ENCODE measurements at regions not wholly inside any gene's neighbourhood (a gene's known extent, or its start where the extent isn't known, plus 50 kb on each side); places are given as distances from the start of the nearest gene placed in this dataset.

DNA sequence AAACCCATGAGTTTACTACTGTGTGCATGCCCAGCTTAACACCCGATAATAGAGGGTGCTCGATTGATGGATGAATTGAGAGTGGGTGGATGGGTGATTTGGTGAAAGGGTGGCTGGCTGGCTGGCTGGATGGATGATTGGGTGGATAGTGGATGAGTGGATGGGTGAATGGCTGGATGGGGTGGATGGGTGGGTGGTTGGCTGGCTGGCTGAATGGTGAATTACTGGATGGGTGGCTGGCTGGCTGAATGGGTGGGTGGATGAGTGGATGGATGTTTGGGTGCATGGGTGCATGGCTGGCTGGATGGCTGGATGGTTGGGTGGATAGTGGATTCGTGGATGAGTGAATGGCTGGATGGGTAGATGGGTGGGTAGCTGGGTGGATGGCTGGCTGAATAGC lies 201.1 kb downstream of the IRX1 start:
- no peak overlapping the region for H3K4me3 Mint-ChIP-seq
- H3K9me3 Mint-ChIP-seq: peaks cover 5 to 21% (median 11%) of the 10 kb centered on the region in 5 donors
- ChIA-PET POLR2A (no interaction called here), CTCF (no interaction called here)
- no peaks in the 10 kb centered on the region for H3K27me3 Mint-ChIP-seq
- no peaks in the 10 kb centered on the region for H3K4me1 Mint-ChIP-seq
- no peak overlapping the region for H3K27ac Mint-ChIP-seq
- Histone ChIP-seq H3K4me1 (ENCODE audit: insufficient read depth, low read length) (no peaks in the 10 kb centered on the region), H3K27me3 (ENCODE audit: insufficient read depth, low read length, poor library complexity, severe bottlenecking) (no peaks in the 10 kb centered on the region), H3K36me3 (ENCODE audit: insufficient read depth, low read length) (no peaks in the 10 kb centered on the region), H3K27ac (ENCODE audit: low read depth, low read length) (no peak overlapping the region), H3K9me3 (ENCODE audit: low read length) (no peaks in the 10 kb centered on the region), H3K4me3 (ENCODE audit: low read length) (no peak overlapping the region)
- no peaks in the 10 kb centered on the region for H3K36me3 Mint-ChIP-seq
- no peak for DNase-seq

DNA sequence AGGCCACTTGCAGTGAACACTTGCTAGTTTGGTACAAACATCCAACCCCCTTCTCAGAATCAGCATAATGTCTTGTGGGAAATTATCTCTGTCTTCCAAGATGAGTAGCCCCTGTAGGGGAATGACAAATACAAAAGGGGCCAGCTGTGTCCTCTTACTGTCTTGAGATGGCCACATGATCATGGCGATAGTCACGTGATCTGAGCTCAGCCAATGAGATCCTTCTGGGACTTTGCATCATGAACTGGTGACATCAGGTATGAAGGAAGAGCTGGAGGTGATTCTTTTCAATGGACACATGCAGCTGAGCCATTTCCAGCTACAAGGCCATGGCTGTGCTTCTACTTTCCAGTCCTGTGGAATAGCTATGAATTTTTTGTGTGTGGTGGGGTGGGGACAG lies 206.3 kb downstream of the IRX1 start:
- Histone ChIP-seq H3K27me3 (ENCODE audit: insufficient read depth, low read length, poor library complexity, severe bottlenecking) (no peaks in the 10 kb centered on the region), H3K36me3 (ENCODE audit: insufficient read depth, low read length) (no peaks in the 10 kb centered on the region), H3K4me1 (ENCODE audit: insufficient read depth, low read length) (no peaks in the 10 kb centered on the region), H3K4me3 (ENCODE audit: low read length) (no peak overlapping the region), H3K27ac (ENCODE audit: low read depth, low read length) (no peak overlapping the region), H3K9me3 (ENCODE audit: low read length) (no peaks in the 10 kb centered on the region)
- CTCF ChIA-PET: no interaction called here
- no peak overlapping the region for H3K27ac Mint-ChIP-seq
- POLR2A ChIA-PET: no interaction called here
- H3K27me3 Mint-ChIP-seq: no peaks in the 10 kb centered on the region
- H3K9me3 Mint-ChIP-seq: peaks cover under 1 to 12% (median 9%) of the 10 kb centered on the region in 5 donors
- H3K4me1 Mint-ChIP-seq: no peaks in the 10 kb centered on the region
- no peak for DNase-seq
- no peak overlapping the region for H3K4me3 Mint-ChIP-seq
- no peaks in the 10 kb centered on the region for H3K36me3 Mint-ChIP-seq

DNA sequence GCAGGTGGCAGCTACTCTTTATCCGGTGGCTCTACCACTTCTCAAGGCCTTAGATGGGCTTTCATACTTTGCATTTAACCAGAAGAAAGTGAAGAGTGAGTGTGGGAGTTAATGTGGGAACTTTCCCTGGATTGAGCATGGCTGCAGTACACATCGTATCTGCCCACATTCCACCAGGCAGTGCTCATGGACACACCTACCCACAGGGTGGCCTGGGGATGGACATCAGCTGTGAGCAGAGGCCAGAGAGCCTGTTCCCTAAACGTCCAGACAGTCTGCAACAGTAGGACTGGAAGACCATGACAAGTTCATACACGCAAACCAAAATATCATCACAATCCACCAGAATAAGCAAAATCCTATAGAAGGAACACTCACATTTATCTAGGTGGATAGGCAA lies 213.8 kb downstream of the IRX1 start:
- H3K27me3 Mint-ChIP-seq: peaks cover 0 to 3% of the 10 kb centered on the region in 2 donors
- H3K4me1 Mint-ChIP-seq: no peaks in the 10 kb centered on the region
- DNase-seq: no peak
- no peak overlapping the region for H3K27ac ChIP-seq (ENCODE audit: low read depth, low read length)
- no peak overlapping the region for H3K27ac Mint-ChIP-seq
- peaks cover 8 to 41% (median 12%) of the 10 kb centered on the region in 5 donors for H3K9me3 Mint-ChIP-seq
- H3K36me3 Mint-ChIP-seq: no peaks in the 10 kb centered on the region
- CTCF ChIA-PET: no interaction called here
- no peak overlapping the region for H3K4me3 Mint-ChIP-seq
- H3K4me3 ChIP-seq (ENCODE audit: low read length): no peak overlapping the region
- no peaks in the 10 kb centered on the region for H3K4me1 ChIP-seq (ENCODE audit: insufficient read depth, low read length)
- H3K36me3 ChIP-seq (ENCODE audit: insufficient read depth, low read length): no peaks in the 10 kb centered on the region
- POLR2A ChIA-PET: no interaction called here
- no peaks in the 10 kb centered on the region for H3K9me3 ChIP-seq (ENCODE audit: low read length)
- H3K27me3 ChIP-seq (ENCODE audit: insufficient read depth, low read length, poor library complexity, severe bottlenecking): no peaks in the 10 kb centered on the region

DNA sequence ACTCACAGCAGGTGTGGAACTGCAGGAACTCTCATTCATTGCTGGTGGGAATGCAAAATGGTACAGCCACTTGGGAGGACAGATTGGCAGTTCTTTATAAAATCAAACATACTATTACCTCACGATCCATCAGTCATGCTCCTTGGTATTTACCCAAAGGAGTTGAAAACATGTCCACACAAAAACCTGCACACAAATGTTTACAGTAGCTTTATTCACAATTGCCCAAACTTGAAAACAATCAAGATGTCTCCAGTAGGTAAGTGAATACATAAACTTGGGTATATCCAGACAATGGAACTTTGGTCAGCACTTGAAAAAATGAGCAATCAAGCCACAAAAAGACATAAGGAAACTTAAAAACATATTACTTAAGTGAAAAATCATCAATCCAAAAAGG lies 215.5 kb downstream of the IRX1 start:
- no peaks in the 10 kb centered on the region for H3K4me1 Mint-ChIP-seq
- POLR2A ChIA-PET: no interaction called here
- Histone ChIP-seq H3K27ac (ENCODE audit: low read depth, low read length) (no peak overlapping the region), H3K27me3 (ENCODE audit: insufficient read depth, low read length, poor library complexity, severe bottlenecking) (no peaks in the 10 kb centered on the region), H3K36me3 (ENCODE audit: insufficient read depth, low read length) (no peaks in the 10 kb centered on the region), H3K9me3 (ENCODE audit: low read length) (no peaks in the 10 kb centered on the region), H3K4me1 (ENCODE audit: insufficient read depth, low read length) (no peaks in the 10 kb centered on the region), H3K4me3 (ENCODE audit: low read length) (no peak overlapping the region)
- H3K27me3 Mint-ChIP-seq: peaks cover 0 to 3% of the 10 kb centered on the region in 2 donors
- CTCF ChIA-PET: no interaction called here
- H3K36me3 Mint-ChIP-seq: no peaks in the 10 kb centered on the region
- no peak overlapping the region for H3K27ac Mint-ChIP-seq
- H3K4me3 Mint-ChIP-seq: no peak overlapping the region
- no peak for DNase-seq
- peaks cover 8 to 41% (median 12%) of the 10 kb centered on the region in 5 donors for H3K9me3 Mint-ChIP-seq

DNA sequence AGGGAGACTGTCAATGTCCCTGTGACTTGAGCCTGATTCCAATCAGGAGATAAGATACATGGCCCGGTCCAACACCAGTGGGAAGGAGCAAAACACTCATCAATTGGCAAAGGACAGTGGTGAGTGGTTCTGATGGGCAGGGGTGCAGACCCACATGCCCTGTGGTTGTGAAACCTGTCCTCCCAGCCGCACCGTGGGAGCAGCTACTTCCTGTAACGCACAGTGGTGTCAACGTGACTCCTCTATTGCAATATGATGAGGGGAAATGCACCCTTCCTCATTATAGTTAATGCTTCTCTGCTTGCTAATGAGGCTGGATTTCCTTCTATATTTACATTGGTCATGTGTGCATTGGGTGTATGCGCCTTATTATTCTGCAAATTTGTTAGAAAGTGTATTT lies 223.0 kb downstream of the IRX1 start:
- DNase-seq: no peak
- Histone ChIP-seq H3K27ac (ENCODE audit: low read depth, low read length) (no peak overlapping the region), H3K4me1 (ENCODE audit: insufficient read depth, low read length) (no peaks in the 10 kb centered on the region), H3K36me3 (ENCODE audit: insufficient read depth, low read length) (no peaks in the 10 kb centered on the region), H3K4me3 (ENCODE audit: low read length) (no peak overlapping the region), H3K27me3 (ENCODE audit: insufficient read depth, low read length, poor library complexity, severe bottlenecking) (no peaks in the 10 kb centered on the region), H3K9me3 (ENCODE audit: low read length) (no peaks in the 10 kb centered on the region)
- Mint-ChIP-seq H3K4me1 (no peaks in the 10 kb centered on the region), H3K9me3 (peaks cover 0 to 21% (median 7%) of the 10 kb centered on the region in 5 donors), H3K27ac (no peak overlapping the region), H3K27me3 (no peaks in the 10 kb centered on the region), H3K36me3 (no peaks in the 10 kb centered on the region), H3K4me3 (no peak overlapping the region)
- ChIA-PET CTCF (no interaction called here), POLR2A (no interaction called here)

DNA sequence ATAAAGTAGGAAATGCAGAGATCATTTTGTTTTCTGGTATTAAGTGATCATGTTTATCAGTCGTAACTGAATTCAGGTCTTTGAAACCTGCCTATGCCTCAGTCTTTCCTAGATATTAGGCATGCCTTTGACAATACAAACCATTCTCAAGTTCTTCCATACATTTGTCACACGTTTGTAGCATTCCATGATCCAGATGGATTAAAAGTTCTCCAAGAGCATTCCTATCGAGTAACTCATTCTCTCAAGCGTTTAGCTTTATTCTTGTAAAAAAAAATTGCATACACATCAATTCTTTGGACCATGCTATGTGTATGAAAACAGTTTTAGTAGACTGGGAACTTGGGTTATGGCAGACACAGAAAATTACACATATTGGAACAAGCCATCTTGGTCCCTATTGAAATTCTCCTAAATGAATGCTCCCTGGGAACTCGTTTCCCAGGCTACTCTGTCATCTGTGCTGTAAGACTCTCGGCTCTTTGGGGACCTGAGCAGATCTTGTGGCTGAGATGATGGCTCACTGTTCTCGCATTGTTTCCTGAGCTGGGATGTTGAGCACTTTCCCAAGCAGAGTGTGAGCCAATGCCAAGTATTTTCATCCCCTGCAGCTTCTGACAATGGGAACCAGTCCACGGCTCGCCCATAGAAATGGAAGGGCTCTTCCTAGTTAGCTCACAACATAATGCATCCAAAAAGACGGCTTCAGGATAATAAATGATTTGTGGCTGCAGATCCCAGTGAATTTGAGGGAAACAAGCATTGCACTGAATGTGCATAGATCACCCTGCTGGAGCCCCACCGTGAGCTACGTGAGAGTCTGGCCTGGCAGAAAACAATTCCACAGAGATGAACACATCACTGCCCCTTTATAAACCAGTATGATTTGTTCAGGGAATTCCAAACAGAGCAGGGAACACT lies 230.2 kb downstream of the IRX1 start:
- H3K4me3 ChIP-seq (ENCODE audit: low read length): no peak overlapping the region
- Mint-ChIP-seq H3K27me3 (no peaks in the 10 kb centered on the region), H3K27ac (no peak overlapping the region), H3K9me3 (peaks cover 0 to 14% (median 3%) of the 10 kb centered on the region in 5 donors), H3K4me1 (no peaks in the 10 kb centered on the region), H3K36me3 (no peaks in the 10 kb centered on the region), H3K4me3 (no peak overlapping the region)
- H3K27ac ChIP-seq (ENCODE audit: low read depth, low read length): no peak overlapping the region
- no peaks in the 10 kb centered on the region for H3K36me3 ChIP-seq (ENCODE audit: insufficient read depth, low read length)
- CTCF ChIA-PET: no interaction called here
- H3K4me1 ChIP-seq (ENCODE audit: insufficient read depth, low read length): no peaks in the 10 kb centered on the region
- no peaks in the 10 kb centered on the region for H3K27me3 ChIP-seq (ENCODE audit: insufficient read depth, low read length, poor library complexity, severe bottlenecking)
- no peaks in the 10 kb centered on the region for H3K9me3 ChIP-seq (ENCODE audit: low read length)
- no peak for DNase-seq
- POLR2A ChIA-PET: no interaction called here

DNA sequence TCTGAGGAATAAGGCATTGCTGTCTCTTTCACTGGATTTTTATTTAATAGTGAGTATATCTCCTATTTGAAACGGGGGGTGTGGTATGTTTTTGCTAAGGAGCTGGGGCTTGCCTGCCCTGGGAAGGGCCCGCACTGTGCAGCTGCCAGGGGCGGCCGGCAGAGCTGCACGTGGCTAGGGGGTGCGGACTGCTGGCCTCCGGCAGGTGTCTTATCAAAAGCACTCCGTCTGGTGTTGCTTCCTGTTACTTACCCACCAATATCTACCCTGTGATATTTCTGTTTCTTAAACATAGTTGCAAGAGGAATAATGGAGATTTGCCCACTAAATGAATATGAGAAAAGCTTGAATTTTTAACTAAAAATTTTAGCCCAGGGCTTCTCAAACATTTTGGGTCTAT lies 232.0 kb downstream of the IRX1 start:
- H3K36me3 Mint-ChIP-seq: no peaks in the 10 kb centered on the region
- DNase-seq: no peak
- no peaks in the 10 kb centered on the region for H3K4me1 Mint-ChIP-seq
- Histone ChIP-seq H3K27ac (ENCODE audit: low read depth, low read length) (no peak overlapping the region), H3K4me3 (ENCODE audit: low read length) (no peak overlapping the region), H3K27me3 (ENCODE audit: insufficient read depth, low read length, poor library complexity, severe bottlenecking) (no peaks in the 10 kb centered on the region), H3K36me3 (ENCODE audit: insufficient read depth, low read length) (no peaks in the 10 kb centered on the region), H3K4me1 (ENCODE audit: insufficient read depth, low read length) (no peaks in the 10 kb centered on the region), H3K9me3 (ENCODE audit: low read length) (no peaks in the 10 kb centered on the region)
- H3K27me3 Mint-ChIP-seq: no peaks in the 10 kb centered on the region
- H3K27ac Mint-ChIP-seq: no peak overlapping the region
- CTCF ChIA-PET: no interaction called here
- H3K4me3 Mint-ChIP-seq: no peak overlapping the region
- POLR2A ChIA-PET: no interaction called here
- H3K9me3 Mint-ChIP-seq: peaks cover 0 to 13% (median 6%) of the 10 kb centered on the region in 5 donors

DNA sequence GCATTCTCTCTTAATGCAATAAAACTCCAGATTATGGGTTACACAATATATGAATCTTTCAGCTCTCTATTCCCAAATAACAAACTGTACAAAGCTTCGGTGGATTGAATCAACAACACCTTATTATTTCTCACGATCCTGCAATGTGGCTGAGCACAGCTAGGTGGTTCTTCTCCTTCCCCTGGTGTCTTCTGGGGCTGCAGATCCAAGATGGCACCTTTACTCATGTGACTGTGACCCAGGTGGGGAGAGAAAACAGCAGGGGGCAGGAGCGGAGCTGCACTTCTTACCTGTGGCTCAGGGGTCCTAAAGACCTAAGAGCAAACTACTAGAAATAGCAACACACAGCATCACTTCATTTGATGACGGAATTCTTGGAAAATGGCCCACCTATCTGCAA lies 233.1 kb downstream of the IRX1 start:
- Histone ChIP-seq H3K4me3 (ENCODE audit: low read length) (no peak overlapping the region), H3K27ac (ENCODE audit: low read depth, low read length) (no peak overlapping the region), H3K4me1 (ENCODE audit: insufficient read depth, low read length) (no peaks in the 10 kb centered on the region), H3K9me3 (ENCODE audit: low read length) (no peaks in the 10 kb centered on the region), H3K36me3 (ENCODE audit: insufficient read depth, low read length) (no peaks in the 10 kb centered on the region), H3K27me3 (ENCODE audit: insufficient read depth, low read length, poor library complexity, severe bottlenecking) (no peaks in the 10 kb centered on the region)
- Mint-ChIP-seq H3K27me3 (no peaks in the 10 kb centered on the region), H3K4me1 (no peaks in the 10 kb centered on the region), H3K9me3 (peaks cover 0 to 7% (median 6%) of the 10 kb centered on the region in 5 donors), H3K27ac (no peak overlapping the region), H3K36me3 (no peaks in the 10 kb centered on the region), H3K4me3 (no peak overlapping the region)
- no peak for DNase-seq
- ChIA-PET CTCF (no interaction called here), POLR2A (no interaction called here)

All from CD8-positive, alpha-beta memory T cell (primary cell).